HEK293T (cell line): ENCODE measurements at regions not wholly inside any gene's neighbourhood (a gene's known extent, or its start where the extent isn't known, plus 50 kb on each side); places are given as distances from the start of the nearest gene placed in this dataset.

Source experiments
- ARNT ChIP-seq: fragments of 450-650 bp; IDR thresholded peaks from 2 replicates; pipeline ENCODE4 v1.6.1; 2017; ENCODE audit warnings: mild to moderate bottlenecking
- BHLHE40 ChIP-seq: fragments of 450-650 bp; IDR thresholded peaks from 2 replicates; pipeline ENCODE4 v1.6.1; 2016; ENCODE audit warnings: mild to moderate bottlenecking, moderate library complexity, borderline replicate concordance
- ELF4 ChIP-seq: fragments of 450-650 bp; IDR thresholded peaks from 2 replicates; pipeline ENCODE4 v1.6.1; 2017; ENCODE audit warnings: antibody characterized with exemption
- FOXA1 ChIP-seq: fragments of 450-650 bp; IDR thresholded peaks from 2 replicates; pipeline ENCODE4 v1.6.1; 2016; ENCODE audit warnings: mild to moderate bottlenecking
- FOXK2 ChIP-seq: fragments of 450-650 bp; IDR thresholded peaks from 2 replicates; pipeline ENCODE4 v1.6.1; 2016; ENCODE audit warnings: mild to moderate bottlenecking
- FOXM1 ChIP-seq: fragments of 450-650 bp; IDR thresholded peaks from 2 replicates; pipeline ENCODE4 v1.6.1; 2017; ENCODE audit warnings: mild to moderate bottlenecking, borderline replicate concordance
- L3MBTL2 ChIP-seq: fragments of 450-650 bp; conservative IDR thresholded peaks from 2 replicates; pipeline ENCODE4 v1.6.1; 2016; ENCODE audit warnings: mild to moderate bottlenecking
- LEF1 ChIP-seq: fragments of 450-650 bp; IDR thresholded peaks from 2 replicates; pipeline ENCODE4 v1.6.1; 2017; ENCODE audit warnings: mild to moderate bottlenecking, borderline replicate concordance
- NFRKB ChIP-seq: fragments of 450-650 bp; IDR thresholded peaks from 2 replicates; pipeline ENCODE4 v1.6.1; 2016; ENCODE audit warnings: mild to moderate bottlenecking, moderate library complexity
- SP1 ChIP-seq: fragments of 450-650 bp; IDR thresholded peaks from 2 replicates; pipeline ENCODE4 v1.6.1; 2017
- SUZ12 ChIP-seq: fragments of 450-650 bp; IDR thresholded peaks from 2 replicates; pipeline ENCODE4 v1.6.1; 2016; ENCODE audit warnings: mild to moderate bottlenecking
- TARDBP ChIP-seq: fragments of 450-650 bp; IDR thresholded peaks from 2 replicates; pipeline ENCODE4 v1.6.1; 2016
- ZNF384 ChIP-seq: fragments of 450-650 bp; IDR thresholded peaks from 2 replicates; pipeline ENCODE4 v1.6.1; 2016
- TF ChIP-seq, protein P1 (sequence below): fragments of 450-650 bp; IDR thresholded peaks from 2 replicates; pipeline ENCODE4 v1.6.1; 2016

DNA sequence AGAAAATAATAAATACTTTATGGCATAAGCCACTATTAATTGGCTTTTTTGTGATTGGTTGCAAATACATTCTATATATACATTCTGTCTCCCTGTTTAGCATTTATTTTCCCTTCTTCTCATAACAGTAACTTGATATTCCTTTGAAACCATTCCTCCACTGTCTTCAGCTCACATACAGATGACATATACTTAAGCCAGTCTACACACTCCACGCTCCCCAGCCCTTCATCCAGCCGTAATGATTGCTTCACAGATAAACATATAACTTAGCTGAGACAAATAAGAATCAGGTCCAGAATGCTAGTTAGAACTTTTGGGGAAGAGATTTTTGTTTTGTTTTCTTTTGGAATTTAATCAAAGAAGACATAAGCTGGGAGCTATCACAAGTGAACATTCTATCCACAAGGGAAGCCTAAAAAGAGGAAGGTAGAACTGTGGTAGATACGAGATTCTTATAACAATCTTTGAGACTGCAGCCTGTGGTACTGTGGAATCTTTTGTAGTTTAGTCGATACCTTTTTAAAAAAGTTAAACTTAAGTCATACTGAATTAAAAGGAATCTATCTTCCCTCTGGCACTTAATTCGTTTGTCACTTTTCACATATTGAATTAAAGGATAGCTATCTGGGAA is 365.1 kb upstream of the PRR16 start:
- TF ChIP-seq BHLHE40 (no peak), FOXK2 (no peak), FOXM1 (no peak), SUZ12 (no peak), LEF1 (no peak), ZNF384 (no peak), NFRKB (no peak), FOXA1 (no peak), TARDBP (no peak), ELF4 (no peak), L3MBTL2 (no peak), SP1 (no peak), ARNT (no peak)
- TF ChIP-seq, protein P1, sequence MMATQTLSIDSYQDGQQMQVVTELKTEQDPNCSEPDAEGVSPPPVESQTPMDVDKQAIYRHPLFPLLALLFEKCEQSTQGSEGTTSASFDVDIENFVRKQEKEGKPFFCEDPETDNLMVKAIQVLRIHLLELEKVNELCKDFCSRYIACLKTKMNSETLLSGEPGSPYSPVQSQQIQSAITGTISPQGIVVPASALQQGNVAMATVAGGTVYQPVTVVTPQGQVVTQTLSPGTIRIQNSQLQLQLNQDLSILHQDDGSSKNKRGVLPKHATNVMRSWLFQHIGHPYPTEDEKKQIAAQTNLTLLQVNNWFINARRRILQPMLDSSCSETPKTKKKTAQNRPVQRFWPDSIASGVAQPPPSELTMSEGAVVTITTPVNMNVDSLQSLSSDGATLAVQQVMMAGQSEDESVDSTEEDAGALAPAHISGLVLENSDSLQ: no peak
